ENCODE measurements at regions not wholly inside any gene's neighbourhood (a gene's known extent, or its start where the extent isn't known, plus 50 kb on each side); places are given as distances from the start of the nearest gene placed in this dataset.

DNA sequence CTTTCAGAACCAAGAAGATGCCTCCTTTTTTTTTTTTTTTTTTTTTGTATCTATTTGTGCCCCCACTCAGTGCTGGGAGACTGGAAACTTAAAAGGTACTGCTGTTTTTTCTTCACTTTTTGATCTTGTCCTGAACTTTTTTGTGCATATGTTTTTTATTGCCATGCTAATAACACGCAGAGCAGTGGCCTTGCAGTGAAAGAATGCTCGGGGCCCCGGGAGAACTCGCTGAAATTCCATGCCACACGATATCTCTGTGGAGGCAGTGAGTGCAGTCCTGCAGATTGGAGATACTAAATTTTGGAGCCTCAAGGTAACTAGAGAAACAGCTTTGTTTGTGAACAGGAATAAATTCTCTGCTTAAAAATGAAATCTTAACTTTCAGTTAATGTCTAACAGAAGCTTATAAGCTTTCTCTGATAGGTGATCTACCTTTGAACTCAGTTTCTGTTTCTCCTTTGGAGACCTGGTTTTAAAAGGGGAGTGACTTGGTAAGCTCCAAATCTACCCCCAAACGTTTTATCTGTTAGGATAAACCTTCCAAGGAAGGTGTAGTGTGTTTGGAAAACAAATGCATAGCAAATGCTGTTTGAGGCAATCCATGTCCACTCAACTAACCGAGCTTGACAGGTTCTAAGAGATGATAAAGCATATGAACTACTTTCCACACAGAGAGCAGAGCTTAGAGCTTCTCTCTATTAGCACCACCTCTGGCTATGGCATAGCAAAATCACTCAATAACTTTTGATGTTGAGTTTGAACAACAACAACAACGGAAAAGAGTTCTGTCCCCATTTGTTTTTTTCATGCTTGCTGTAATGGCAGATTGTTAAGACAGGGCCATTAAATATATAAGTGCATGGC, 113.7 kb upstream of the PLXNA2 start:
- TF ChIP-seq, protein P1, sequence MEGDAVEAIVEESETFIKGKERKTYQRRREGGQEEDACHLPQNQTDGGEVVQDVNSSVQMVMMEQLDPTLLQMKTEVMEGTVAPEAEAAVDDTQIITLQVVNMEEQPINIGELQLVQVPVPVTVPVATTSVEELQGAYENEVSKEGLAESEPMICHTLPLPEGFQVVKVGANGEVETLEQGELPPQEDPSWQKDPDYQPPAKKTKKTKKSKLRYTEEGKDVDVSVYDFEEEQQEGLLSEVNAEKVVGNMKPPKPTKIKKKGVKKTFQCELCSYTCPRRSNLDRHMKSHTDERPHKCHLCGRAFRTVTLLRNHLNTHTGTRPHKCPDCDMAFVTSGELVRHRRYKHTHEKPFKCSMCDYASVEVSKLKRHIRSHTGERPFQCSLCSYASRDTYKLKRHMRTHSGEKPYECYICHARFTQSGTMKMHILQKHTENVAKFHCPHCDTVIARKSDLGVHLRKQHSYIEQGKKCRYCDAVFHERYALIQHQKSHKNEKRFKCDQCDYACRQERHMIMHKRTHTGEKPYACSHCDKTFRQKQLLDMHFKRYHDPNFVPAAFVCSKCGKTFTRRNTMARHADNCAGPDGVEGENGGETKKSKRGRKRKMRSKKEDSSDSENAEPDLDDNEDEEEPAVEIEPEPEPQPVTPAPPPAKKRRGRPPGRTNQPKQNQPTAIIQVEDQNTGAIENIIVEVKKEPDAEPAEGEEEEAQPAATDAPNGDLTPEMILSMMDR (conservative IDR thresholded peaks at IDR 0.05 in 1 of 2, IDR thresholded peaks at IDR 0.05 in 1 of 2; ENCODE audit: extremely low read depth in 1 of 2, insufficient read depth in 1 of 2, low read depth in 1 of 2, low read length in 2 of 2), result no peak
- TF ChIP-seq EZH2 (IDR thresholded peaks at IDR 0.05; ENCODE audit: borderline replicate concordance, low read length), result no peak
